Astrocyte (in vitro differentiated cells and primary cell): ENCODE measurements at regions not wholly inside any gene's neighbourhood (a gene's known extent, or its start where the extent isn't known, plus 50 kb on each side); places are given as distances from the start of the nearest gene placed in this dataset.

ENCODE experiments used
- DNase-seq: peaks from one replicate; pipeline ENCODE4 v3.0.0-alpha.2; 2010; ENCODE audit warnings: low read depth
- FAIRE-seq: peaks from 2 replicates; lab custom pipeline; 2011; peaks lifted over from hg19 to GRCh38; lab: Jason Lieb, UNC
- H2AFZ ChIP-seq: 2 replicates; pipeline ENCODE4 v1.6.0; 2012; ENCODE audit warnings: low read depth, low read length, inconsistent platforms
- H3K27ac ChIP-seq: 2 replicates; pipeline ENCODE4 v1.5.1; 2011; ENCODE audit warnings: low read depth, low read length, inconsistent platforms
- H3K27me3 ChIP-seq: 2 replicates; pipeline ENCODE4 v1.6.0; 2011; ENCODE audit warnings: low read length, inconsistent platforms; ENCODE audit not compliant: insufficient read depth
- H3K36me3 ChIP-seq: 2 replicates; pipeline ENCODE4 v1.5.1; 2011; ENCODE audit warnings: low read length, inconsistent platforms; ENCODE audit not compliant: insufficient read depth
- H3K4me1 ChIP-seq: 2 replicates; pipeline ENCODE4 v1.5.1; 2011; ENCODE audit warnings: low read length, inconsistent platforms; ENCODE audit not compliant: insufficient read depth
- H3K4me2 ChIP-seq: 2 replicates; pipeline ENCODE4 v1.6.0; 2012; ENCODE audit warnings: low read length, inconsistent platforms
- H3K4me3 ChIP-seq: 2 replicates; pipeline ENCODE4 v1.5.1; 2011; ENCODE audit warnings: low read depth, mild to moderate bottlenecking, low read length, inconsistent platforms; ENCODE audit not compliant: insufficient read depth
- H3K79me2 ChIP-seq: 2 replicates; pipeline ENCODE4 v1.6.0; 2012; ENCODE audit warnings: mild to moderate bottlenecking, low read length, inconsistent platforms; ENCODE audit not compliant: insufficient read depth
- H3K9ac ChIP-seq: 2 replicates; pipeline ENCODE4 v1.6.0; 2012; ENCODE audit warnings: mild to moderate bottlenecking, low read length, inconsistent platforms
- H3K9me3 ChIP-seq: 2 replicates; pipeline ENCODE4 v1.5.1; 2012; ENCODE audit warnings: low read depth, mild to moderate bottlenecking, low read length, inconsistent platforms; ENCODE audit not compliant: insufficient read depth
- H4K20me1 ChIP-seq: 2 replicates; pipeline ENCODE4 v1.6.0; 2012; ENCODE audit warnings: low read length, inconsistent platforms; ENCODE audit not compliant: insufficient read depth
- H3K27ac Mint-ChIP-seq: one replicate; pipeline ENCODE4 v1.8.0; 2021; ENCODE audit warnings: mild to moderate bottlenecking, mixed read lengths; ENCODE audit not compliant: unreplicated experiment
- H3K27me3 Mint-ChIP-seq: one replicate; pipeline ENCODE4 v1.8.0; 2021; ENCODE audit warnings: low read depth, mixed read lengths; ENCODE audit not compliant: unreplicated experiment
- H3K36me3 Mint-ChIP-seq: one replicate; pipeline ENCODE4 v1.8.0; 2021; ENCODE audit warnings: low read depth, mixed read lengths; ENCODE audit not compliant: unreplicated experiment
- H3K4me1 Mint-ChIP-seq: one replicate; pipeline ENCODE4 v1.8.0; 2021; ENCODE audit warnings: low read depth, mixed read lengths; ENCODE audit not compliant: unreplicated experiment
- H3K4me3 Mint-ChIP-seq: one replicate; pipeline ENCODE4 v1.8.0; 2021; ENCODE audit warnings: mild to moderate bottlenecking, moderate library complexity, mixed read lengths; ENCODE audit not compliant: unreplicated experiment
- H3K9me3 Mint-ChIP-seq: one replicate; pipeline ENCODE4 v1.8.0; 2021; ENCODE audit warnings: mild to moderate bottlenecking, mixed read lengths; ENCODE audit not compliant: unreplicated experiment
- CTCF ChIP-seq: IDR thresholded peaks from 2 replicates; pipeline ENCODE4 v1.5.1; 2011; ENCODE audit warnings: low read depth, mild to moderate bottlenecking, inconsistent platforms, low read length, moderate library complexity; ENCODE audit not compliant: insufficient read depth
- EZH2 ChIP-seq: IDR thresholded peaks from 2 replicates; pipeline ENCODE4 v1.6.1; 2012; ENCODE audit warnings: mild to moderate bottlenecking, low read length, inconsistent platforms; ENCODE audit not compliant: insufficient read depth

- TF ChIP-seq EZH2 (no peak), CTCF (no peak)
- no peak overlapping the region for H2AFZ ChIP-seq
- Mint-ChIP-seq H3K9me3 (no peaks in the 10 kb centered on the region), H3K4me1 (no peaks in the 10 kb centered on the region), H3K36me3 (no peaks in the 10 kb centered on the region), H3K4me3 (no peak overlapping the region), H3K27ac (no peak overlapping the region), H3K27me3 (no peaks in the 10 kb centered on the region)
- DNase-seq (no peak), FAIRE-seq (no peak)
- no peaks in the 10 kb centered on the region for H3K4me1 ChIP-seq
- H3K9ac ChIP-seq, result no peak overlapping the region
- no peaks in the 10 kb centered on the region for H3K36me3 ChIP-seq
- no peak overlapping the region for H3K4me3 ChIP-seq
- H3K27ac ChIP-seq, result no peak overlapping the region
- H3K4me2 ChIP-seq, result no peak overlapping the region
- H4K20me1 ChIP-seq, result no peaks in the 10 kb centered on the region
- H3K79me2 ChIP-seq, result no peaks in the 10 kb centered on the region
- peaks cover 1% of the 10 kb centered on the region for H3K9me3 ChIP-seq
- no peaks in the 10 kb centered on the region for H3K27me3 ChIP-seq
These were observed 284.9 kb upstream of the COX7C start for GRCh38 chr5:86332851-86333250.

- no peak for FAIRE-seq
- H3K27me3 Mint-ChIP-seq, result no peaks in the 10 kb centered on the region
- H2AFZ ChIP-seq, result no peak overlapping the region
These were observed 279.9 kb upstream of the COX7C start for GRCh38 chr5:86337667-86338460.

More at GRCh38 chr5:86337667-86338460, 279.9 kb upstream of the COX7C start:
- TF ChIP-seq EZH2, result no peak
- no peak for TF ChIP-seq CTCF
- H3K4me3 ChIP-seq, result no peak overlapping the region
- H3K27ac Mint-ChIP-seq, result no peak overlapping the region
- no peaks in the 10 kb centered on the region for H4K20me1 ChIP-seq
- peaks cover 3% of the 10 kb centered on the region for H3K9me3 ChIP-seq
- H3K36me3 ChIP-seq, result no peaks in the 10 kb centered on the region
- no peaks in the 10 kb centered on the region for H3K4me1 Mint-ChIP-seq
- H3K4me2 ChIP-seq, result no peak overlapping the region
- H3K4me1 ChIP-seq, result no peaks in the 10 kb centered on the region
- H3K4me3 Mint-ChIP-seq, result no peak overlapping the region
- DNase-seq, result no peak
- no peaks in the 10 kb centered on the region for H3K36me3 Mint-ChIP-seq
- no peak overlapping the region for H3K27ac ChIP-seq
- no peaks in the 10 kb centered on the region for H3K79me2 ChIP-seq
- H3K27me3 ChIP-seq, result no peaks in the 10 kb centered on the region
- H3K9me3 Mint-ChIP-seq, result no peaks in the 10 kb centered on the region
- H3K9ac ChIP-seq, result no peak overlapping the region
